ENCODE measurements at regions not wholly inside any gene's neighbourhood (a gene's known extent, or its start where the extent isn't known, plus 50 kb on each side); places are given as distances from the start of the nearest gene placed in this dataset.
"Not testable (repeated sequence)": the region's sequence is repeated elsewhere in the genome, so short reads cannot be mapped to it uniquely, and the experiment has no call there.

GRCh38 chr5:24999732-25000131 is 355.0 kb upstream of the CDH10 start:
- no peak for TF ChIP-seq NFRKB (IDR thresholded peaks at IDR 0.05)
- no peak for TF ChIP-seq ARNT (IDR thresholded peaks at IDR 0.05)
- ChIA-PET POLR2A (no interaction called here), CTCF (no interaction called here)
- no peak for DNase-seq (ENCODE audit: extremely low spot score)

- TF ChIP-seq CTBP1 (IDR thresholded peaks at IDR 0.05; ENCODE audit: borderline replicate concordance), result no peak
- TF ChIP-seq L3MBTL2 (conservative IDR thresholded peaks at IDR 0.05), result no peak
- TF ChIP-seq, protein P1, sequence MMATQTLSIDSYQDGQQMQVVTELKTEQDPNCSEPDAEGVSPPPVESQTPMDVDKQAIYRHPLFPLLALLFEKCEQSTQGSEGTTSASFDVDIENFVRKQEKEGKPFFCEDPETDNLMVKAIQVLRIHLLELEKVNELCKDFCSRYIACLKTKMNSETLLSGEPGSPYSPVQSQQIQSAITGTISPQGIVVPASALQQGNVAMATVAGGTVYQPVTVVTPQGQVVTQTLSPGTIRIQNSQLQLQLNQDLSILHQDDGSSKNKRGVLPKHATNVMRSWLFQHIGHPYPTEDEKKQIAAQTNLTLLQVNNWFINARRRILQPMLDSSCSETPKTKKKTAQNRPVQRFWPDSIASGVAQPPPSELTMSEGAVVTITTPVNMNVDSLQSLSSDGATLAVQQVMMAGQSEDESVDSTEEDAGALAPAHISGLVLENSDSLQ (IDR thresholded peaks at IDR 0.05), result no peak
- no peak for TF ChIP-seq SUZ12 (IDR thresholded peaks at IDR 0.05)
- TF ChIP-seq TARDBP (IDR thresholded peaks at IDR 0.05), result no peak
- TF ChIP-seq NFRKB (IDR thresholded peaks at IDR 0.05), result no peak
- no peak for TF ChIP-seq SP1 (IDR thresholded peaks at IDR 0.05)
- TF ChIP-seq LEF1 (IDR thresholded peaks at IDR 0.05; ENCODE audit: borderline replicate concordance), result no peak
- ChIA-PET POLR2A (no interaction called here), CTCF (no interaction called here)
- no peak for DNase-seq (ENCODE audit: extremely low spot score)
These were observed 353.9 kb upstream of the CDH10 start for GRCh38 chr5:24998641-24999040.

GRCh38 chr5:24986326-24986725 is 341.5 kb upstream of the CDH10 start:
- TF ChIP-seq BHLHE40 (IDR thresholded peaks at IDR 0.05; ENCODE audit: borderline replicate concordance), result no peak
- no peak for TF ChIP-seq SP1 (IDR thresholded peaks at IDR 0.05)
- no peak for TF ChIP-seq L3MBTL2 (conservative IDR thresholded peaks at IDR 0.05)
- TF ChIP-seq LEF1 (IDR thresholded peaks at IDR 0.05; ENCODE audit: borderline replicate concordance), result no peak
- TF ChIP-seq, protein P1 (IDR thresholded peaks at IDR 0.05), result no peak
- no peak for TF ChIP-seq ZNF384 (IDR thresholded peaks at IDR 0.05)
- ChIA-PET POLR2A (no interaction called here), CTCF (no interaction called here)
- no peak for DNase-seq (ENCODE audit: extremely low spot score)

DNA sequence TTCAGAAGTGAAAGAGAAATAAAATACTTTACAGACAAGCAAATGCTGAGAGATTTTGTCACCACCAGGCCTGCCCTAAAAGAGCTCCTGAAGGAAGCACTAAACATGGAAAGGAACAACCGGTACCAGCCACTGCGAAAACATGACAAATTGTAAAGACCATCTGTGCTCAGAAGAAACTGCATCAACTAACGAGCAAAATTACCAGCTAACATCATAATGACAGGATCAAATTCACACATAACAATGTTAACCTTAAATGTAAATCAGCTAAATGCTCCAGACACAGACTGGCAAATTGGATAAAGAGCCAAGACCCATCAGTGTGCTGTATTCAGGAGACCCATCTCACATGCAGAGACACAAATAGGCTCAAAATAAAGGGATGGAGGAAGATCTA is 333.8 kb upstream of the CDH10 start:
- DNase-seq (ENCODE audit: extremely low spot score); POLR2A ChIA-PET; CTCF ChIA-PET: not testable (repeated sequence)

DNA sequence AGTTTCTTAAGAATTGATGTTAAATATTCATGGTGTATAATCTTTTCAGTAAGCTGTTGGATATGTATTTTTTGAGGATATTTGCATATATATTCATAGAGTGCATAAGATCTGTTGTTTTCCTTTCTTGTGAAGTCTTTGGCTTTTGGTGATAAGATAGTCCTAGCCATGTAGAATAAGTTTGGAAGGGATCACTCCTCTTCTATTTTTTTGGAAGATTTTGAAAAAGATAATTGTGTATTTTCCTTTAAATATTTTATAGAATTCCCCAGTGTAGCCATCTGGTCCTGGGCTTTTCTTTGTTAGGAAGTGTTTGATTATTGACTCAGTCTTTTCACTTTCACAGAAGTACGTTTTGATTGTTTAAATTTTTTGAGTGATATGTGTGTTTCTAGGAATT is 318.8 kb upstream of the CDH10 start:
- no peak for DNase-seq (ENCODE audit: extremely low spot score)
- TF ChIP-seq L3MBTL2 (conservative IDR thresholded peaks at IDR 0.05) (no peak), ELF4 (IDR thresholded peaks at IDR 0.05) (no peak), FOXK2 (IDR thresholded peaks at IDR 0.05) (no peak), NFRKB (IDR thresholded peaks at IDR 0.05) (no peak)

GRCh38 chr5:24923400-24923799 is 278.6 kb upstream of the CDH10 start:
- CTCF ChIA-PET, result no interaction called here
- POLR2A ChIA-PET, result no interaction called here
- TF ChIP-seq SUZ12 (IDR thresholded peaks at IDR 0.05), result no peak
- TF ChIP-seq HDGF (IDR thresholded peaks at IDR 0.05; ENCODE audit: borderline replicate concordance), result no peak
- no peak for TF ChIP-seq NFRKB (IDR thresholded peaks at IDR 0.05)
- TF ChIP-seq, protein P1 (IDR thresholded peaks at IDR 0.05), result no peak
- TF ChIP-seq LEF1 (IDR thresholded peaks at IDR 0.05; ENCODE audit: borderline replicate concordance), result no peak
- no peak for TF ChIP-seq ARNT (IDR thresholded peaks at IDR 0.05)
- DNase-seq (ENCODE audit: extremely low spot score), result no peak

More for the DNA sequence above, 318.8 kb upstream of the CDH10 start:
- CTCF ChIA-PET, result no interaction called here
- POLR2A ChIA-PET, result no interaction called here

GRCh38 chr5:24918676-24919075 is 273.9 kb upstream of the CDH10 start:
- no peak for TF ChIP-seq SP1 (IDR thresholded peaks at IDR 0.05)
- no peak for TF ChIP-seq FOXA1 (IDR thresholded peaks at IDR 0.05)
- no peak for TF ChIP-seq LEF1 (IDR thresholded peaks at IDR 0.05; ENCODE audit: borderline replicate concordance)
- TF ChIP-seq TARDBP (IDR thresholded peaks at IDR 0.05), result no peak
- TF ChIP-seq SUZ12 (IDR thresholded peaks at IDR 0.05), result no peak
- TF ChIP-seq ZNF384 (IDR thresholded peaks at IDR 0.05), result no peak
- TF ChIP-seq, protein P1 (IDR thresholded peaks at IDR 0.05), result no peak
- TF ChIP-seq FOXK2 (IDR thresholded peaks at IDR 0.05), result no peak
- no peak for TF ChIP-seq L3MBTL2 (conservative IDR thresholded peaks at IDR 0.05)
- no peak for TF ChIP-seq CTBP1 (IDR thresholded peaks at IDR 0.05; ENCODE audit: borderline replicate concordance)
- TF ChIP-seq HDGF (IDR thresholded peaks at IDR 0.05; ENCODE audit: borderline replicate concordance), result no peak
- TF ChIP-seq NFRKB (IDR thresholded peaks at IDR 0.05), result no peak
- no peak for TF ChIP-seq BHLHE40 (IDR thresholded peaks at IDR 0.05; ENCODE audit: borderline replicate concordance)
- no peak for TF ChIP-seq ARNT (IDR thresholded peaks at IDR 0.05)
- POLR2A ChIA-PET, result no interaction called here
- no peak for DNase-seq (ENCODE audit: extremely low spot score)
- CTCF ChIA-PET, result no interaction called here

DNA sequence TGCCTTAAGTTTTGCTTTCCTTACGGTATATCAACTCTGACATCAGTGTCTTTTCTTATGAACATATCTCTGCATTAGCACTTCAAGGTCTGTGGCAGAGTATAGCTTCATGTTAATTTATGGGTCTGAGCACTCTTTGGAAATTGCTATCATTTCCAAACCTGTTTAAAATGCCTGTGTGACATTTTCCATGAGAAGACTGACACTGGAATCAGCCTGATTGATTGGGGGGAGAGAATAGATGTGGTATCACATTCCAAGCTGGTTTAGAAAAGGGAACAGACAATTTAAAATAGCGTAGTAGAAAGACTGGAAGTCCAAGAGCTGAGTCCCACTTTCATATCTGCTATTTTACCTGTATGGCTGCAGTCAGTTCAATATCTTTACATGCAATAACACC is 272.1 kb upstream of the CDH10 start:
- DNase-seq (ENCODE audit: extremely low spot score), result no peak
- TF ChIP-seq BHLHE40 (IDR thresholded peaks at IDR 0.05; ENCODE audit: borderline replicate concordance) (no peak), FOXM1 (IDR thresholded peaks at IDR 0.05; ENCODE audit: borderline replicate concordance) (no peak), ELF4 (IDR thresholded peaks at IDR 0.05) (no peak), CTBP1 (IDR thresholded peaks at IDR 0.05; ENCODE audit: borderline replicate concordance) (no peak), ARNT (IDR thresholded peaks at IDR 0.05) (no peak), FOXK2 (IDR thresholded peaks at IDR 0.05) (no peak), ZNF384 (IDR thresholded peaks at IDR 0.05) (no peak), LEF1 (IDR thresholded peaks at IDR 0.05; ENCODE audit: borderline replicate concordance) (no peak), SP1 (IDR thresholded peaks at IDR 0.05) (no peak), TARDBP (IDR thresholded peaks at IDR 0.05) (no peak), L3MBTL2 (conservative IDR thresholded peaks at IDR 0.05) (no peak), NFRKB (IDR thresholded peaks at IDR 0.05) (no peak), HDGF (IDR thresholded peaks at IDR 0.05; ENCODE audit: borderline replicate concordance) (no peak), FOXA1 (IDR thresholded peaks at IDR 0.05) (no peak), SUZ12 (IDR thresholded peaks at IDR 0.05) (no peak)
- TF ChIP-seq, protein P1 (IDR thresholded peaks at IDR 0.05), result no peak
- ChIA-PET POLR2A (no interaction called here), CTCF (no interaction called here)
